HG03520 (cell line): ENCODE measurements at regions not wholly inside any gene's neighbourhood (a gene's known extent, or its start where the extent isn't known, plus 50 kb on each side); places are given as distances from the start of the nearest gene placed in this dataset.

Source experiments
- ATAC-seq: cut with Tn5 transposase; IDR thresholded peaks from one replicate; pipeline ENCODE4 v1.9.1; 2021; ENCODE audit warnings: mild to moderate bottlenecking, moderate library complexity; ENCODE audit not compliant: unreplicated experiment

- ATAC-seq: no peak
These were observed 163.1 kb downstream of the TTLL2 start for GRCh38 chr6:167487749-167488664.

- no peak for ATAC-seq
These were observed 166.7 kb downstream of the TTLL2 start for GRCh38 chr6:167491438-167492099.

GRCh38 chr6:167492100-167492449 is 167.2 kb downstream of the TTLL2 start:
- no peak for ATAC-seq

- no peak for ATAC-seq
These were observed 168.4 kb downstream of the TTLL2 start for GRCh38 chr6:167493310-167493709.

GRCh38 chr6:167493976-167494697 is 169.3 kb downstream of the TTLL2 start:
- no peak for ATAC-seq

GRCh38 chr6:167494698-167495435 is 170.0 kb downstream of the TTLL2 start:
- ATAC-seq: no peak

GRCh38 chr6:167495506-167496401 is 170.9 kb downstream of the TTLL2 start:
- no peak for ATAC-seq

GRCh38 chr6:167496707-167497106 is 171.8 kb downstream of the TTLL2 start:
- ATAC-seq: no peak

GRCh38 chr6:167497428-167498056 is 172.7 kb downstream of the TTLL2 start:
- ATAC-seq: no peak

GRCh38 chr6:167499161-167499660 is 174.3 kb downstream of the TTLL2 start:
- ATAC-seq: no peak

GRCh38 chr6:167500961-167501360 is 176.1 kb downstream of the TTLL2 start:
- no peak for ATAC-seq

GRCh38 chr6:167501831-167502385 is 177.0 kb downstream of the TTLL2 start:
- ATAC-seq: no peak

GRCh38 chr6:167502471-167502870 is 177.6 kb downstream of the TTLL2 start:
- no peak for ATAC-seq

GRCh38 chr6:167504385-167504961 is 179.6 kb downstream of the TTLL2 start:
- ATAC-seq: no peak

GRCh38 chr6:167505199-167505598 is 180.3 kb downstream of the TTLL2 start:
- no peak for ATAC-seq

GRCh38 chr6:167505782-167506181 is 180.9 kb downstream of the TTLL2 start:
- no peak for ATAC-seq

GRCh38 chr6:167506443-167507301 is 181.8 kb downstream of the TTLL2 start:
- no peak for ATAC-seq
